Neural cell (in vitro differentiated cells): ENCODE measurements at regions not wholly inside any gene's neighbourhood (a gene's known extent, or its start where the extent isn't known, plus 50 kb on each side); places are given as distances from the start of the nearest gene placed in this dataset.

ENCODE experiments used
- EZH2 ChIP-seq: fragments of 200-600, 300-800 bp; shearing (Covaris generic), sonication (generic); IDR thresholded peaks from 2 replicates; pipeline ENCODE4 v1.6.1; 2014; ENCODE audit warnings: antibody characterized with exemption, low read length, borderline replicate concordance, mild to moderate bottlenecking; ENCODE audit not compliant: insufficient read depth, poor library complexity, severe bottlenecking
- TAF1 ChIP-seq: IDR thresholded peaks from 2 replicates; pipeline ENCODE4 v1.6.1; 2012; ENCODE audit warnings: low read depth

- no peak for TF ChIP-seq TAF1
- TF ChIP-seq EZH2 = no peak
Measured at GRCh38 chr4:42234817-42235216, 82.4 kb upstream of the BEND4 start.
